ENCODE measurements at regions not wholly inside any gene's neighbourhood (a gene's known extent, or its start where the extent isn't known, plus 50 kb on each side); places are given as distances from the start of the nearest gene placed in this dataset.

DNA sequence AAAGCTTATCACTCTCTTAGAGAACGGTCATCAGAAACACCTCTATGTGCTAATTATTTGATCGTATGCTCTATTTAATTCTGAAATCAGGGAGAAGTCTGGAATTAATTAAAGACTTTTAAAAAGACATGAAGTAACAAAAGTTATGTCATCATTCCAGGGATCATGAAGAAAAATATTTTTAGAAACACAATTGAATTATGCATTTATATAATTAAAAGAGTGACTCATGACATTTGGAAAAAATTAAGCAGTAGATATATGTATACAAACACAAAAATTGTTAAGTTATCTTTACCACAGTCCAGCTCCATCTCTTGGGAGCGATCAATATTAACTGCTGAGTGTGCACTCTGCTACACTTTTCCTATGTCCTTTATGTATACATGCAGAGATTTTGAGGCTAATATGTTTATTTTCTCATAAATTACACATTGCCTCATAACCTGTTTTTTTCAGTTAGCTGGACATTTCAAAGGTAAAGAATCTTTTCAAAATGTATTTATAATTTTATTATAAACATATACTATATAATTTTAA is 717.7 kb downstream of the GBE1 start:
- no peak for DNase-seq (ENCODE audit: low read depth in 6 of 9, low spot score in 9 of 9)
- 94% methylated on average over 3 of the region's 3 CpGs for WGBS
- Histone ChIP-seq H3K9me3 (ENCODE audit: control insufficient read depth in 2 of 2, insufficient read depth in 1 of 2, low read length in 1 of 2) (no peaks in the 10 kb centered on the region), H3K27me3 (ENCODE audit: control insufficient read depth in 2 of 2, insufficient read depth in 1 of 2, low read length in 1 of 2) (no peaks in the 10 kb centered on the region), H3K4me3 (ENCODE audit: low read length in 2 of 2) (no peak overlapping the region), H3K27ac (ENCODE audit: low read depth in 1 of 2, low read length in 1 of 2) (no peak overlapping the region), H3K36me3 (ENCODE audit: control insufficient read depth in 2 of 2, insufficient read depth in 2 of 2, low read length in 1 of 2) (no peaks in the 10 kb centered on the region), H3K4me1 (ENCODE audit: control insufficient read depth in 2 of 2, insufficient read depth in 2 of 2, low read length in 2 of 2) (no peaks in the 10 kb centered on the region)

- DNase-seq (ENCODE audit: low read depth in 6 of 9, low spot score in 9 of 9) = no peak
- WGBS = 81% methylated on average over 2 of the region's 2 CpGs
- Histone ChIP-seq H3K36me3 (ENCODE audit: control insufficient read depth in 2 of 2, insufficient read depth in 2 of 2, low read length in 1 of 2) (no peaks in the 10 kb centered on the region), H3K4me1 (ENCODE audit: control insufficient read depth in 2 of 2, insufficient read depth in 2 of 2, low read length in 2 of 2) (no peaks in the 10 kb centered on the region), H3K27me3 (ENCODE audit: control insufficient read depth in 2 of 2, insufficient read depth in 1 of 2, low read length in 1 of 2) (no peaks in the 10 kb centered on the region), H3K4me3 (ENCODE audit: low read length in 2 of 2) (no peak overlapping the region), H3K9me3 (ENCODE audit: control insufficient read depth in 2 of 2, insufficient read depth in 1 of 2, low read length in 1 of 2) (no peaks in the 10 kb centered on the region), H3K27ac (ENCODE audit: low read depth in 1 of 2, low read length in 1 of 2) (no peak overlapping the region)
These were observed 718.4 kb downstream of the GBE1 start for GRCh38 chr3:81043009-81043408.

- no peaks in the 10 kb centered on the region for H3K36me3 ChIP-seq (ENCODE audit: control insufficient read depth in 2 of 2, insufficient read depth in 2 of 2, low read length in 1 of 2)
- no peak for DNase-seq (ENCODE audit: low read depth in 6 of 9, low spot score in 9 of 9)
- H3K27me3 ChIP-seq (ENCODE audit: control insufficient read depth in 2 of 2, insufficient read depth in 1 of 2, low read length in 1 of 2) = no peaks in the 10 kb centered on the region
- H3K4me1 ChIP-seq (ENCODE audit: control insufficient read depth in 2 of 2, insufficient read depth in 2 of 2, low read length in 2 of 2) = no peaks in the 10 kb centered on the region
- no peak overlapping the region for H3K4me3 ChIP-seq (ENCODE audit: low read length in 2 of 2)
- 91% methylated on average over 2 of the region's 2 CpGs for WGBS
- H3K9me3 ChIP-seq (ENCODE audit: control insufficient read depth in 2 of 2, insufficient read depth in 1 of 2, low read length in 1 of 2) = no peaks in the 10 kb centered on the region
- no peak overlapping the region for H3K27ac ChIP-seq (ENCODE audit: low read depth in 1 of 2, low read length in 1 of 2)
These were observed 720.1 kb downstream of the GBE1 start for GRCh38 chr3:81041331-81041730.

GRCh38 chr3:81040107-81040506 is 721.3 kb downstream of the GBE1 start:
- no peaks in the 10 kb centered on the region for H3K27me3 ChIP-seq (ENCODE audit: control insufficient read depth in 2 of 2, insufficient read depth in 1 of 2, low read length in 1 of 2)
- no peak overlapping the region for H3K4me3 ChIP-seq (ENCODE audit: low read length in 2 of 2)
- no peaks in the 10 kb centered on the region for H3K4me1 ChIP-seq (ENCODE audit: control insufficient read depth in 2 of 2, insufficient read depth in 2 of 2, low read length in 2 of 2)
- H3K36me3 ChIP-seq (ENCODE audit: control insufficient read depth in 2 of 2, insufficient read depth in 2 of 2, low read length in 1 of 2) = no peaks in the 10 kb centered on the region
- DNase-seq (ENCODE audit: low read depth in 6 of 9, low spot score in 9 of 9) = no peak
- 91% methylated on average over 2 of the region's 2 CpGs for WGBS
- H3K9me3 ChIP-seq (ENCODE audit: control insufficient read depth in 2 of 2, insufficient read depth in 1 of 2, low read length in 1 of 2) = no peaks in the 10 kb centered on the region
- no peak overlapping the region for H3K27ac ChIP-seq (ENCODE audit: low read depth in 1 of 2, low read length in 1 of 2)

- Histone ChIP-seq H3K27ac (ENCODE audit: low read depth in 1 of 2, low read length in 1 of 2) (no peak overlapping the region), H3K4me3 (ENCODE audit: low read length in 2 of 2) (no peak overlapping the region), H3K4me1 (ENCODE audit: control insufficient read depth in 2 of 2, insufficient read depth in 2 of 2, low read length in 2 of 2) (no peaks in the 10 kb centered on the region), H3K36me3 (ENCODE audit: control insufficient read depth in 2 of 2, insufficient read depth in 2 of 2, low read length in 1 of 2) (no peaks in the 10 kb centered on the region), H3K27me3 (ENCODE audit: control insufficient read depth in 2 of 2, insufficient read depth in 1 of 2, low read length in 1 of 2) (no peaks in the 10 kb centered on the region), H3K9me3 (ENCODE audit: control insufficient read depth in 2 of 2, insufficient read depth in 1 of 2, low read length in 1 of 2) (peaks cover 0 to 3% of the 10 kb centered on the region in 2 donors)
- no peak for DNase-seq (ENCODE audit: low read depth in 6 of 9, low spot score in 9 of 9)
- 95% methylated on average over 4 of the region's 4 CpGs for WGBS
These were observed 727.8 kb downstream of the GBE1 start for GRCh38 chr3:81033684-81034083.

DNA sequence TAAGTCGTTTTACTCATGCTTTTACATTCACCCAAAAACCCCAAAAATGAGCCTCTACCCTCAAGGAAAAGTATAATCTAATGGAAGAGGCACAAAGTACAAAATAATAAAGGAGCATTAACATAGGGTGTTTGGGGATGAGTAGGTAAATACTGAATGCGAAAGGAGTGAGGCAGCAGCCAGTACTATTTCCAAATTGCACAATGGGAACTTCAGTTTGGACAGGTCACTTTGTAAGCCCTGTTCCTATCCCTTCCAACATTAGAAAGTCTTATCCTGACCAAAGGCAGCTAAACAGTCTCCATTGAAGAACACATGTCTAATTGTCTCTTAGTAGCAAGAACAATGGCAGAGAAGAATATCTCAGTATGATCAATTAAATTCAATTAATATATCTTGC is 728.3 kb downstream of the GBE1 start:
- no peak for DNase-seq (ENCODE audit: low read depth in 6 of 9, low spot score in 9 of 9)
- no peak overlapping the region for H3K4me3 ChIP-seq (ENCODE audit: low read length in 2 of 2)
- H3K27me3 ChIP-seq (ENCODE audit: control insufficient read depth in 2 of 2, insufficient read depth in 1 of 2, low read length in 1 of 2) = no peaks in the 10 kb centered on the region
- H3K36me3 ChIP-seq (ENCODE audit: control insufficient read depth in 2 of 2, insufficient read depth in 2 of 2, low read length in 1 of 2) = no peaks in the 10 kb centered on the region
- WGBS = 88% methylated on average over 2 of the region's 2 CpGs
- no peak overlapping the region for H3K27ac ChIP-seq (ENCODE audit: low read depth in 1 of 2, low read length in 1 of 2)
- peaks cover 0 to 3% of the 10 kb centered on the region in 2 donors for H3K9me3 ChIP-seq (ENCODE audit: control insufficient read depth in 2 of 2, insufficient read depth in 1 of 2, low read length in 1 of 2)
- H3K4me1 ChIP-seq (ENCODE audit: control insufficient read depth in 2 of 2, insufficient read depth in 2 of 2, low read length in 2 of 2) = no peaks in the 10 kb centered on the region

DNA sequence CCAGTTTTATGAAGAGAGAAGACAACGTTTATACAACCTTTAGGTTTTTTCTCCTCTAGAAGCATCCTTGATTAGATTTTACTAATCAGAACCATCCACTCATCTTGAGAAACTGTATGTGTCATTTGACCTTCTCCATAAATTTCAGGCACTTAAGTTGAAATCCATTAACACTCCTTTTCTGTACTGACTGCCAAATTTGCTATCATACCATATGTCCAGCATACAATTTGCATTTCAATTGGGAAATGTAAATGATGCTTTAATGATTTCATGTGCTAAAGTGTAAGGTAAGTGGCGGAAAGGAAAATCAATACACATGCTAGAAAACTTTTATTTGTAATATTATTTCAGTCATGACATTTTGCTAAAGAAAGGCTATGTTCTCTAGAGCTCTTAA is 731.6 kb downstream of the GBE1 start:
- no peaks in the 10 kb centered on the region for H3K27me3 ChIP-seq (ENCODE audit: control insufficient read depth in 2 of 2, insufficient read depth in 1 of 2, low read length in 1 of 2)
- no peak for DNase-seq (ENCODE audit: low read depth in 6 of 9, low spot score in 9 of 9)
- H3K4me3 ChIP-seq (ENCODE audit: low read length in 2 of 2) = no peak overlapping the region
- no peak overlapping the region for H3K27ac ChIP-seq (ENCODE audit: low read depth in 1 of 2, low read length in 1 of 2)
- no peaks in the 10 kb centered on the region for H3K36me3 ChIP-seq (ENCODE audit: control insufficient read depth in 2 of 2, insufficient read depth in 2 of 2, low read length in 1 of 2)
- WGBS = 91% methylated on average over 2 of the region's 2 CpGs
- H3K4me1 ChIP-seq (ENCODE audit: control insufficient read depth in 2 of 2, insufficient read depth in 2 of 2, low read length in 2 of 2) = no peaks in the 10 kb centered on the region
- H3K9me3 ChIP-seq (ENCODE audit: control insufficient read depth in 2 of 2, insufficient read depth in 1 of 2, low read length in 1 of 2) = peaks cover 0 to 3% of the 10 kb centered on the region in 2 donors

DNA sequence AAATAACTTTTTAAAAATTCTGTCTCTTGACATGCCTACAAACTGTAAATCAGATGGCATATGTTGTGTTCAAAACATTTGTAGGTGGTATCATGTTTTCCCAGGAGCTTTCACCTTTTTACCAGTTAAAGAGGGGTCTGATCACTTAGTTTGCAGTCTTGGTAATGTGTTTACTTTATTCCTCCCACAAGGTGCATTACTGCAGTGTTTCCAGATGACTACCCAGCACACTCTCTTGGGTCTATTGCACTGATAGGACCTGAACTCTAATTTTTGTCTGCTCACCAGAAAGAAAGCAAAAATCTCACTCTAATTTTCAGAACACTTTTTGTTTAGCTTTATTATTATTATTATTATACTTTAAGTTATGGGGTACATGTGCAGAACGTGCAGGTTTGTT is 734.1 kb downstream of the GBE1 start:
- Histone ChIP-seq H3K9me3 (ENCODE audit: control insufficient read depth in 2 of 2, insufficient read depth in 1 of 2, low read length in 1 of 2) (peaks cover 0 to 3% of the 10 kb centered on the region in 2 donors), H3K4me1 (ENCODE audit: control insufficient read depth in 2 of 2, insufficient read depth in 2 of 2, low read length in 2 of 2) (no peaks in the 10 kb centered on the region), H3K4me3 (ENCODE audit: low read length in 2 of 2) (no peak overlapping the region), H3K36me3 (ENCODE audit: control insufficient read depth in 2 of 2, insufficient read depth in 2 of 2, low read length in 1 of 2) (no peaks in the 10 kb centered on the region), H3K27me3 (ENCODE audit: control insufficient read depth in 2 of 2, insufficient read depth in 1 of 2, low read length in 1 of 2) (no peaks in the 10 kb centered on the region), H3K27ac (ENCODE audit: low read depth in 1 of 2, low read length in 1 of 2) (no peak overlapping the region)
- 90% methylated on average over 1 of the region's 1 CpG for WGBS
- no peak for DNase-seq (ENCODE audit: low read depth in 6 of 9, low spot score in 9 of 9)

GRCh38 chr3:81024560-81024959 is 736.9 kb downstream of the GBE1 start:
- Histone ChIP-seq H3K4me1 (ENCODE audit: control insufficient read depth in 2 of 2, insufficient read depth in 2 of 2, low read length in 2 of 2) (no peaks in the 10 kb centered on the region), H3K36me3 (ENCODE audit: control insufficient read depth in 2 of 2, insufficient read depth in 2 of 2, low read length in 1 of 2) (no peaks in the 10 kb centered on the region), H3K9me3 (ENCODE audit: control insufficient read depth in 2 of 2, insufficient read depth in 1 of 2, low read length in 1 of 2) (no peaks in the 10 kb centered on the region), H3K4me3 (ENCODE audit: low read length in 2 of 2) (no peak overlapping the region), H3K27me3 (ENCODE audit: control insufficient read depth in 2 of 2, insufficient read depth in 1 of 2, low read length in 1 of 2) (no peaks in the 10 kb centered on the region), H3K27ac (ENCODE audit: low read depth in 1 of 2, low read length in 1 of 2) (no peak overlapping the region)
- WGBS = 92% methylated on average over 7 of the region's 7 CpGs
- no peak for DNase-seq (ENCODE audit: low read depth in 6 of 9, low spot score in 9 of 9)

DNA sequence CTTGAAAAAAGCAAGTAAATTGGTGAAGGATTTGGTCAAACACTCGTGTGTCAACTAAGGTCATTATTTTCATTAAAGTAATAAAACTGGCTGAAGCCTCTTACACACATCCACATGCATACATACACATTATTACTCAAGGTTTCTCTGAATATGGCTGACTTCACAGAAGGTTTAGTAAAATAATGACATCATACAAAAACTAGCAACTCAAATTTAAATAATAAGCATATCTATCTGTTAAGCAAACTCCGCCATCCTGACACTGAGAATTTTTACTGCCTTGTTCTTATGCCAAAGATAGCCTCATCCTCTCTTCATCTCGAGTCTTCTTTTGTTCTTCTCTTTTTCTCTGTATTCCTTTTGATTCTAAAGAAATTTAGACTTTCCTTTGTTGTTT is 739.1 kb downstream of the GBE1 start:
- 83% methylated on average over 3 of the region's 3 CpGs for WGBS
- H3K27me3 ChIP-seq (ENCODE audit: control insufficient read depth in 2 of 2, insufficient read depth in 1 of 2, low read length in 1 of 2) = no peaks in the 10 kb centered on the region
- H3K36me3 ChIP-seq (ENCODE audit: control insufficient read depth in 2 of 2, insufficient read depth in 2 of 2, low read length in 1 of 2) = no peaks in the 10 kb centered on the region
- H3K27ac ChIP-seq (ENCODE audit: low read depth in 1 of 2, low read length in 1 of 2) = no peak overlapping the region
- no peak for DNase-seq (ENCODE audit: low read depth in 6 of 9, low spot score in 9 of 9)
- H3K9me3 ChIP-seq (ENCODE audit: control insufficient read depth in 2 of 2, insufficient read depth in 1 of 2, low read length in 1 of 2) = no peaks in the 10 kb centered on the region
- no peaks in the 10 kb centered on the region for H3K4me1 ChIP-seq (ENCODE audit: control insufficient read depth in 2 of 2, insufficient read depth in 2 of 2, low read length in 2 of 2)
- H3K4me3 ChIP-seq (ENCODE audit: low read length in 2 of 2) = no peak overlapping the region

All from thymus (tissue), 11 donors.